GM18505 (cell line): ENCODE measurements at regions not wholly inside any gene's neighbourhood (a gene's known extent, or its start where the extent isn't known, plus 50 kb on each side); places are given as distances from the start of the nearest gene placed in this dataset.
"Not testable (repeated sequence)": the region's sequence is repeated elsewhere in the genome, so short reads cannot be mapped to it uniquely, and the experiment has no call there.

Experiments used
- ATAC-seq: cut with Tn5 transposase; IDR thresholded peaks from one replicate; pipeline ENCODE4 v1.9.1; 2021; ENCODE audit not compliant: unreplicated experiment
- POLR2A ChIP-seq: IDR thresholded peaks from 4 replicates; pipeline ENCODE4 v1.6.1; 2011; ENCODE audit warnings: borderline replicate concordance; ENCODE audit not compliant: insufficient read depth, insufficient read length; ENCODE audit errors: extremely low read depth

- ATAC-seq = no peak
- no peak for TF ChIP-seq POLR2A
Observed at GRCh38 chr4:116320859-116321258, 764.5 kb downstream of the TRAM1L1 start.

- no peak for ATAC-seq
Observed at GRCh38 chr4:116303736-116304188, 781.6 kb downstream of the TRAM1L1 start.

GRCh38 chr4:116302990-116303735 is 782.2 kb downstream of the TRAM1L1 start:
- TF ChIP-seq POLR2A = no peak
- ATAC-seq = no peak

More at GRCh38 chr4:116303736-116304188, 781.6 kb downstream of the TRAM1L1 start:
- TF ChIP-seq POLR2A = no peak

GRCh38 chr4:116275006-116275405 is 810.4 kb downstream of the TRAM1L1 start:
- no peak for TF ChIP-seq POLR2A
- no peak for ATAC-seq

GRCh38 chr4:116272336-116272735 is 813.0 kb downstream of the TRAM1L1 start:
- no peak for TF ChIP-seq POLR2A
- no peak for ATAC-seq

GRCh38 chr4:116260931-116261330 is 824.4 kb downstream of the TRAM1L1 start:
- ATAC-seq = not testable (repeated sequence)

- TF ChIP-seq POLR2A = no peak
- no peak for ATAC-seq
Observed at GRCh38 chr4:116244771-116245170, 840.6 kb downstream of the TRAM1L1 start.

- ATAC-seq = no peak
- TF ChIP-seq POLR2A = no peak
Observed at GRCh38 chr4:116243431-116243830, 841.9 kb downstream of the TRAM1L1 start.

- ATAC-seq = no peak
- no peak for TF ChIP-seq POLR2A
Observed at GRCh38 chr4:116233971-116234370, 851.4 kb downstream of the TRAM1L1 start.

- not testable (repeated sequence) for ATAC-seq
Observed at GRCh38 chr4:116231999-116232398, 853.4 kb downstream of the TRAM1L1 start.

- no peak for ATAC-seq
- no peak for TF ChIP-seq POLR2A
Observed at GRCh38 chr4:116229420-116229819, 856.0 kb downstream of the TRAM1L1 start.

- no peak for TF ChIP-seq POLR2A
- no peak for ATAC-seq
Observed at GRCh38 chr4:116223040-116223732, 862.2 kb downstream of the TRAM1L1 start.

- no peak for TF ChIP-seq POLR2A
- no peak for ATAC-seq
Observed at GRCh38 chr4:116217781-116218180, 867.6 kb downstream of the TRAM1L1 start.

GRCh38 chr4:116215622-116216021 is 869.8 kb downstream of the TRAM1L1 start:
- no peak for ATAC-seq
- TF ChIP-seq POLR2A = no peak
